NCI-H524 treated with DMSO at 0.1 percent for 48 hours (cell line): ENCODE measurements at regions not wholly inside any gene's neighbourhood (a gene's known extent, or its start where the extent isn't known, plus 50 kb on each side); places are given as distances from the start of the nearest gene placed in this dataset.
"Not testable (repeated sequence)": the region's sequence is repeated elsewhere in the genome, so short reads cannot be mapped to it uniquely, and the experiment has no call there.

ENCODE experiments used
- DNase-seq: peaks from one replicate; lab custom pipeline; 2025; lab: John Stamatoyannopoulos, UW

GRCh38 chr4:164318350-164318749 is 435.6 kb upstream of the SMIM31 start:
- DNase-seq = no peak

- DNase-seq = no peak
Measured at GRCh38 chr4:164319688-164320087, 434.2 kb upstream of the SMIM31 start.

GRCh38 chr4:164320847-164321246 is 433.1 kb upstream of the SMIM31 start:
- no peak for DNase-seq

GRCh38 chr4:164326056-164326455 is 427.9 kb upstream of the SMIM31 start:
- no peak for DNase-seq

GRCh38 chr4:164337219-164337944 is 416.5 kb upstream of the SMIM31 start:
- no peak for DNase-seq

- no peak for DNase-seq
Measured at GRCh38 chr4:164343472-164343976, 410.4 kb upstream of the SMIM31 start.

- no peak for DNase-seq
Measured at GRCh38 chr4:164345756-164346155, 408.2 kb upstream of the SMIM31 start.

- no peak for DNase-seq
Measured at GRCh38 chr4:164350061-164350460, 403.9 kb upstream of the SMIM31 start.

- not testable (repeated sequence) for DNase-seq
Measured at GRCh38 chr4:164350716-164351115, 403.2 kb upstream of the SMIM31 start.

GRCh38 chr4:164357957-164358356 is 396.0 kb upstream of the SMIM31 start:
- no peak for DNase-seq

GRCh38 chr4:164358400-164358799 is 395.5 kb upstream of the SMIM31 start:
- DNase-seq = no peak

- no peak for DNase-seq
Measured at GRCh38 chr4:164359881-164360280, 394.1 kb upstream of the SMIM31 start.

GRCh38 chr4:164368894-164369293 is 385.0 kb upstream of the SMIM31 start:
- DNase-seq = no peak

GRCh38 chr4:164373021-164373420 is 380.9 kb upstream of the SMIM31 start:
- no peak for DNase-seq

GRCh38 chr4:164377277-164377676 is 376.7 kb upstream of the SMIM31 start:
- DNase-seq = no peak

GRCh38 chr4:164378361-164378760 is 375.6 kb upstream of the SMIM31 start:
- no peak for DNase-seq

GRCh38 chr4:164379694-164380093 is 374.2 kb upstream of the SMIM31 start:
- no peak for DNase-seq

- DNase-seq = no peak
Measured at GRCh38 chr4:164381859-164382258, 372.1 kb upstream of the SMIM31 start.

- no peak for DNase-seq
Measured at GRCh38 chr4:164383058-164383357, 370.9 kb upstream of the SMIM31 start.

- no peak for DNase-seq
Measured at GRCh38 chr4:164383358-164384220, 370.3 kb upstream of the SMIM31 start.

- no peak for DNase-seq
Measured at GRCh38 chr4:164384416-164384815, 369.5 kb upstream of the SMIM31 start.

GRCh38 chr4:164396439-164396838 is 357.5 kb upstream of the SMIM31 start:
- DNase-seq = peak; percentile 76

- no peak for DNase-seq
Measured at GRCh38 chr4:164402554-164402953, 351.4 kb upstream of the SMIM31 start.
